K562 (cell line): ENCODE measurements at regions not wholly inside any gene's neighbourhood (a gene's known extent, or its start where the extent isn't known, plus 50 kb on each side); places are given as distances from the start of the nearest gene placed in this dataset.

Experiments
- ATAC-seq: fragments of 200-7000 bp; cut with Tn5 transposase; 3 replicates; pipeline ENCODE4 v1.9.1; 2020; ENCODE audit warnings: moderate library complexity
- BruUV-seq: library from RNA; stranded (reverse); fragments of 400-500 nt; replicated peaks from 2 replicates; lab custom pipeline; 2021; lab: Mats Ljungman, UMichigan
- CTCF ChIA-PET: fragments of 300-600 bp; formaldehyde crosslinking; extraction: SDS; loops from one replicate; lab custom pipeline; 2021; ENCODE audit warnings: low intra/inter-chr PET ratio; lab: Yijun Ruan, JAX
- POLR2A ChIA-PET: fragments of 300-600, 350-650 bp; sonication (Branson Sonifier 250); formaldehyde crosslinking; extraction: SDS; loops from one replicate; lab custom pipeline; 2021; ENCODE audit warnings: antibody characterized with exemption, inconsistent platforms; lab: Yijun Ruan, JAX
- DNase-seq, 4 experiments: peaks; one replicate each; pipeline versions ENCODE4 v3.0.0 to v3.0.0-alpha.2; 2011 to 2018; ENCODE audit warnings: low spot score in 3 of 4, mixed read lengths in 3 of 4; ENCODE audit errors: extremely low read depth in 1 of 4
- FAIRE-seq: peaks from 2 replicates; lab custom pipeline; 2011; peaks lifted over from hg19 to GRCh38; lab: Jason Lieb, UNC
- H2AFZ ChIP-seq: 2 replicates; pipeline ENCODE4 v1.6.0; 2011; ENCODE audit warnings: low read depth, low read length, control low read depth, inconsistent platforms
- H3K27ac ChIP-seq: fragments of 200-600 bp; 3 replicates; pipeline ENCODE4 v1.8.0; 2011; ENCODE audit warnings: low read depth, mild to moderate bottlenecking, control low read depth, inconsistent platforms, low read length, moderate library complexity, mixed read lengths; ENCODE audit errors: extremely low read depth
- H3K27me3 ChIP-seq, 2 experiments: fragments of 300-600 bp in 1 of 2; 2 replicates in 1 of 2; 3 replicates in 1 of 2; pipeline versions ENCODE4 v1.6.0 to v1.8.0; 2011; ENCODE audit warnings: inconsistent platforms in 2 of 2, low read length in 2 of 2, mild to moderate bottlenecking in 1 of 2, mixed read lengths in 1 of 2, moderate library complexity in 1 of 2; ENCODE audit not compliant: control insufficient read depth in 2 of 2, insufficient read depth in 2 of 2
- H3K36me3 ChIP-seq: fragments of 300-600 bp; 3 replicates; pipeline ENCODE4 v1.8.0; 2011; ENCODE audit warnings: mild to moderate bottlenecking, low read length, inconsistent platforms; ENCODE audit not compliant: control insufficient read depth, insufficient read depth
- H3K4me1 ChIP-seq, 2 experiments: fragments of 200-600 bp in 1 of 2; replicated peaks in 1 of 2; 2 replicates in 1 of 2; 3 replicates in 1 of 2; pipeline versions ENCODE4 v1.5.1 to v1.8.0; 2011; ENCODE audit warnings: inconsistent platforms in 2 of 2, low read length in 2 of 2, mild to moderate bottlenecking in 1 of 2, mixed read lengths in 1 of 2, moderate library complexity in 1 of 2; ENCODE audit not compliant: control insufficient read depth in 2 of 2, insufficient read depth in 2 of 2
- H3K4me2 ChIP-seq: 2 replicates; pipeline ENCODE4 v1.6.1; 2011; ENCODE audit warnings: low read length, control low read depth, inconsistent platforms, mixed read lengths; ENCODE audit not compliant: insufficient read depth
- H3K4me3 ChIP-seq: fragments of 200-600 bp; sonication (generic), shearing (Covaris generic); 2 replicates; pipeline ENCODE4 v1.5.1; 2016; ENCODE audit warnings: control low read depth, inconsistent platforms
- H3K79me2 ChIP-seq: fragments of 200-600 bp; 3 replicates; pipeline ENCODE4 v1.8.0; 2011; ENCODE audit warnings: low read length, inconsistent platforms; ENCODE audit not compliant: control insufficient read depth, insufficient read depth
- H3K9ac ChIP-seq, 2 experiments: 2 replicates each; pipeline versions ENCODE4 v1.6.0 to v1.6.1; 2011; ENCODE audit warnings: low read depth in 2 of 2, low read length in 2 of 2, control low read depth in 1 of 2, inconsistent platforms in 1 of 2, mild to moderate bottlenecking in 1 of 2, mixed read lengths in 1 of 2; ENCODE audit not compliant: insufficient read depth in 1 of 2
- H3K9me1 ChIP-seq: one replicate; pipeline ENCODE4 v1.6.0; 2011; ENCODE audit warnings: inconsistent platforms, mild to moderate bottlenecking, low read length, moderate library complexity; ENCODE audit not compliant: control insufficient read depth, insufficient read depth
- H3K9me3 ChIP-seq: replicated peaks from 2 replicates; pipeline ENCODE4 v1.5.1; 2011; ENCODE audit warnings: low read depth, low read length, inconsistent platforms; ENCODE audit not compliant: control insufficient read depth, insufficient read depth
- H4K20me1 ChIP-seq: replicated peaks from 2 replicates; pipeline ENCODE4 v1.6.1; 2011; ENCODE audit warnings: low read length, inconsistent platforms, mixed read lengths; ENCODE audit not compliant: control insufficient read depth, insufficient read depth
- FOXA1 ChIP-seq: fragments of 450-650 bp; IDR thresholded peaks from 2 replicates; pipeline ENCODE4 v1.6.1; 2016; ENCODE audit warnings: mild to moderate bottlenecking, borderline replicate concordance
- NR2C2 ChIP-seq, 2 experiments: fragments of 200-800 bp in 1 of 2; sonication (Bioruptor generic) in 1 of 2; sonication (generic) in 1 of 2; formaldehyde crosslinking in 1 of 2; IDR thresholded peaks; 2 replicates each; pipeline versions ENCODE4 v1.6.1 to v1.8.0; 2016 to 2022; ENCODE audit warnings: mild to moderate bottlenecking in 1 of 2, missing compliant biosample characterization in 1 of 2, missing genetic modification characterization in 1 of 2, missing genetic modification reagents in 1 of 2
- RB1 ChIP-seq: fragments of 450-650 bp; IDR thresholded peaks from 2 replicates; pipeline ENCODE4 v1.6.1; 2017; ENCODE audit warnings: low read depth, mild to moderate bottlenecking
- TOE1 ChIP-seq, 2 experiments: fragments of 450-650 bp in 1 of 2; sonication (generic) in 1 of 2; formaldehyde crosslinking in 1 of 2; IDR thresholded peaks; 2 replicates each; pipeline versions ENCODE4 v1.7.1 to v1.8.0; 2016 to 2022; ENCODE audit warnings: borderline replicate concordance in 2 of 2, mild to moderate bottlenecking in 2 of 2, antibody characterized with exemption in 1 of 2, inconsistent platforms in 1 of 2, low read depth in 1 of 2, missing genetic modification reagents in 1 of 2, moderate library complexity in 1 of 2
- YBX1 ChIP-seq: fragments of 450-650 bp; IDR thresholded peaks from 2 replicates; pipeline ENCODE4 v1.7.1; 2016; ENCODE audit warnings: mild to moderate bottlenecking
- ZNF232 ChIP-seq: sonication (generic); formaldehyde crosslinking; IDR thresholded peaks from 2 replicates; pipeline ENCODE4 v1.8.0; 2022; ENCODE audit warnings: mild to moderate bottlenecking, missing genetic modification reagents
- ZNF780A ChIP-seq: fragments of 250-450 bp; sonication (Bioruptor Pico); IDR thresholded peaks from 2 replicates; pipeline ENCODE4 v1.5.0; 2021; ENCODE audit warnings: mild to moderate bottlenecking
- WGBS: fragments of 100-300 bp; shearing (Covaris generic); methylation state at CpG from one replicate; pipeline ENCODE4 v1.1.6; 2016; ENCODE audit warnings: low coverage, mixed read lengths; ENCODE audit not compliant: insufficient coverage; ENCODE audit errors: missing lambda C conversion rate; 5-methylcytosine and 5-hydroxymethylcytosine counted together
- in situ Hi-C: fragments of 300-500 bp; cut with MboI; formaldehyde crosslinking; loops from 4 replicates; pipeline ENCODE4 v1.15.0; 2018; ENCODE audit warnings: inconsistent platforms, mixed read lengths
- intact Hi-C: fragments of 100-400 bp; cut with micrococcal nuclease; formaldehyde crosslinking; loops from 2 replicates; pipeline ENCODE4 v1.14.2; 2022
- TF ChIP-seq, protein P1 (sequence below): fragments of 250-450 bp; sonication (Bioruptor Pico); IDR thresholded peaks from 2 replicates; pipeline ENCODE4 v1.8.0; 2022; ENCODE audit warnings: moderate library complexity, mild to moderate bottlenecking, inconsistent platforms
- TF ChIP-seq, protein P2 (sequence below): fragments of 250-450 bp; sonication (Bioruptor Pico); IDR thresholded peaks from 2 replicates; pipeline ENCODE4 v1.5.0; 2021; ENCODE audit warnings: mild to moderate bottlenecking, borderline replicate concordance
- TF ChIP-seq, protein P3 (sequence below): IDR thresholded peaks from 3 replicates; pipeline ENCODE4 v1.6.1; 2011; ENCODE audit warnings: borderline replicate concordance, mild to moderate bottlenecking, moderate library complexity; ENCODE audit not compliant: insufficient read length; ENCODE audit errors: extremely low read depth
- TF ChIP-seq, protein P4 (sequence below): fragments of 250-450 bp; sonication (Bioruptor Pico); IDR thresholded peaks from 2 replicates; pipeline ENCODE4 v1.4.0; 2020; ENCODE audit warnings: mild to moderate bottlenecking, moderate library complexity

DNA sequence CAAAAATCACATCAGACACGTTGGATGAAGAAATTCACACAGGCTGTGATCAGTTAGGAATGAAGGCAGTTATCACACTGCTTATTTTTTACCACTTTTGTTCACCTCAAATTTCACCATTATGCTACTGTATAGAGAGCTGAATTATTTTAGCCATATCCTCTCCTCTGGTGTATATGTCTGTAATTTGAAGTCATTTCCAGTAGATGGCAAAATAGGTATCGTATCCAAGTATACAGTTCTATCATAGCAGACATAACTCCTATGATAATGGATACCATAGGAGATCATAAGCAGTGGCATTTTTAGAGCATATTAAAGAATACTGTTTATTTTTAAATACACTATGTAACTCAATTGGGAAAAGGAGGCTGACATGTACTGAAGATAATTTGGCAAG, 909.7 kb downstream of the DNAJB9 start:
- H2AFZ ChIP-seq: no peak overlapping the region
- BruUV-seq: no TSS peak
- ATAC-seq (no peak), DNase-seq (no peak), FAIRE-seq (no peak)
- no peaks in the 10 kb centered on the region for H3K9me1 ChIP-seq
- H3K4me3 ChIP-seq: no peak overlapping the region
- no peaks in the 10 kb centered on the region for H3K36me3 ChIP-seq
- H3K9ac ChIP-seq: no peak overlapping the region
- WGBS: 0% methylated on average over 2 of the region's 2 CpGs
- no peaks in the 10 kb centered on the region for H3K4me1 ChIP-seq
- no peaks in the 10 kb centered on the region for H4K20me1 ChIP-seq
- no peaks in the 10 kb centered on the region for H3K79me2 ChIP-seq
- H3K27ac ChIP-seq: no peak overlapping the region
- no peak overlapping the region for H3K4me2 ChIP-seq
- in situ Hi-C loops: no loop called here
- POLR2A ChIA-PET: no interaction called here
- intact Hi-C loops: no loop called here
- no peaks in the 10 kb centered on the region; the same call in 1 of the 2 replicates for H3K9me3 ChIP-seq
- CTCF ChIA-PET: no interaction called here
- no peaks in the 10 kb centered on the region for H3K27me3 ChIP-seq
- TF ChIP-seq ZNF232 (CRISPR knock-in tag) (no peak), TOE1 (IDR thresholded peaks at IDR 0.05; ENCODE audit: borderline replicate concordance) (no peak), TOE1 (CRISPR knock-in tag; IDR thresholded peaks at IDR 0.05; ENCODE audit: borderline replicate concordance, low read depth) (no peak), FOXA1 (no peak), YBX1 (no peak), NR2C2 (CRISPR knock-in tag; IDR thresholded peaks at IDR 0.05) (no peak), NR2C2 (tag; IDR thresholded peaks at IDR 0.05) (no peak), RB1 (no peak), ZNF780A (no peak)
- TF ChIP-seq, protein P1, sequence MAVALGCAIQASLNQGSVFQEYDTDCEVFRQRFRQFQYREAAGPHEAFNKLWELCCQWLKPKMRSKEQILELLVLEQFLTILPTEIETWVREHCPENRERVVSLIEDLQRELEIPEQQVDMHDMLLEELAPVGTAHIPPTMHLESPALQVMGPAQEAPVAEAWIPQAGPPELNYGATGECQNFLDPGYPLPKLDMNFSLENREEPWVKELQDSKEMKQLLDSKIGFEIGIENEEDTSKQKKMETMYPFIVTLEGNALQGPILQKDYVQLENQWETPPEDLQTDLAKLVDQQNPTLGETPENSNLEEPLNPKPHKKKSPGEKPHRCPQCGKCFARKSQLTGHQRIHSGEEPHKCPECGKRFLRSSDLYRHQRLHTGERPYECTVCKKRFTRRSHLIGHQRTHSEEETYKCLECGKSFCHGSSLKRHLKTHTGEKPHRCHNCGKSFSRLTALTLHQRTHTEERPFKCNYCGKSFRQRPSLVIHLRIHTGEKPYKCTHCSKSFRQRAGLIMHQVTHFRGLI: no peak
- TF ChIP-seq, protein P2, sequence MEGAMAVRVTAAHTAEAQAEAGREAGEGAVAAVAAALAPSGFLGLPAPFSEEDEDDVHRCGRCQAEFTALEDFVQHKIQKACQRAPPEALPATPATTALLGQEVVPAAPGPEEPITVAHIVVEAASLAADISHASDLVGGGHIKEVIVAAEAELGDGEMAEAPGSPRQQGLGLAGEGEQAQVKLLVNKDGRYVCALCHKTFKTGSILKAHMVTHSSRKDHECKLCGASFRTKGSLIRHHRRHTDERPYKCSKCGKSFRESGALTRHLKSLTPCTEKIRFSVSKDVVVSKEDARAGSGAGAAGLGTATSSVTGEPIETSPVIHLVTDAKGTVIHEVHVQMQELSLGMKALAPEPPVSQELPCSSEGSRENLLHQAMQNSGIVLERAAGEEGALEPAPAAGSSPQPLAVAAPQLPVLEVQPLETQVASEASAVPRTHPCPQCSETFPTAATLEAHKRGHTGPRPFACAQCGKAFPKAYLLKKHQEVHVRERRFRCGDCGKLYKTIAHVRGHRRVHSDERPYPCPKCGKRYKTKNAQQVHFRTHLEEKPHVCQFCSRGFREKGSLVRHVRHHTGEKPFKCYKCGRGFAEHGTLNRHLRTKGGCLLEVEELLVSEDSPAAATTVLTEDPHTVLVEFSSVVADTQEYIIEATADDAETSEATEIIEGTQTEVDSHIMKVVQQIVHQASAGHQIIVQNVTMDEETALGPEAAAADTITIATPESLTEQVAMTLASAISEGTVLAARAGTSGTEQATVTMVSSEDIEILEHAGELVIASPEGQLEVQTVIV: no peak
- TF ChIP-seq, protein P3, sequence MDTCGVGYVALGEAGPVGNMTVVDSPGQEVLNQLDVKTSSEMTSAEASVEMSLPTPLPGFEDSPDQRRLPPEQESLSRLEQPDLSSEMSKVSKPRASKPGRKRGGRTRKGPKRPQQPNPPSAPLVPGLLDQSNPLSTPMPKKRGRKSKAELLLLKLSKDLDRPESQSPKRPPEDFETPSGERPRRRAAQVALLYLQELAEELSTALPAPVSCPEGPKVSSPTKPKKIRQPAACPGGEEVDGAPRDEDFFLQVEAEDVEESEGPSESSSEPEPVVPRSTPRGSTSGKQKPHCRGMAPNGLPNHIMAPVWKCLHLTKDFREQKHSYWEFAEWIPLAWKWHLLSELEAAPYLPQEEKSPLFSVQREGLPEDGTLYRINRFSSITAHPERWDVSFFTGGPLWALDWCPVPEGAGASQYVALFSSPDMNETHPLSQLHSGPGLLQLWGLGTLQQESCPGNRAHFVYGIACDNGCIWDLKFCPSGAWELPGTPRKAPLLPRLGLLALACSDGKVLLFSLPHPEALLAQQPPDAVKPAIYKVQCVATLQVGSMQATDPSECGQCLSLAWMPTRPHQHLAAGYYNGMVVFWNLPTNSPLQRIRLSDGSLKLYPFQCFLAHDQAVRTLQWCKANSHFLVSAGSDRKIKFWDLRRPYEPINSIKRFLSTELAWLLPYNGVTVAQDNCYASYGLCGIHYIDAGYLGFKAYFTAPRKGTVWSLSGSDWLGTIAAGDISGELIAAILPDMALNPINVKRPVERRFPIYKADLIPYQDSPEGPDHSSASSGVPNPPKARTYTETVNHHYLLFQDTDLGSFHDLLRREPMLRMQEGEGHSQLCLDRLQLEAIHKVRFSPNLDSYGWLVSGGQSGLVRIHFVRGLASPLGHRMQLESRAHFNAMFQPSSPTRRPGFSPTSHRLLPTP: no peak
- TF ChIP-seq, protein P4, sequence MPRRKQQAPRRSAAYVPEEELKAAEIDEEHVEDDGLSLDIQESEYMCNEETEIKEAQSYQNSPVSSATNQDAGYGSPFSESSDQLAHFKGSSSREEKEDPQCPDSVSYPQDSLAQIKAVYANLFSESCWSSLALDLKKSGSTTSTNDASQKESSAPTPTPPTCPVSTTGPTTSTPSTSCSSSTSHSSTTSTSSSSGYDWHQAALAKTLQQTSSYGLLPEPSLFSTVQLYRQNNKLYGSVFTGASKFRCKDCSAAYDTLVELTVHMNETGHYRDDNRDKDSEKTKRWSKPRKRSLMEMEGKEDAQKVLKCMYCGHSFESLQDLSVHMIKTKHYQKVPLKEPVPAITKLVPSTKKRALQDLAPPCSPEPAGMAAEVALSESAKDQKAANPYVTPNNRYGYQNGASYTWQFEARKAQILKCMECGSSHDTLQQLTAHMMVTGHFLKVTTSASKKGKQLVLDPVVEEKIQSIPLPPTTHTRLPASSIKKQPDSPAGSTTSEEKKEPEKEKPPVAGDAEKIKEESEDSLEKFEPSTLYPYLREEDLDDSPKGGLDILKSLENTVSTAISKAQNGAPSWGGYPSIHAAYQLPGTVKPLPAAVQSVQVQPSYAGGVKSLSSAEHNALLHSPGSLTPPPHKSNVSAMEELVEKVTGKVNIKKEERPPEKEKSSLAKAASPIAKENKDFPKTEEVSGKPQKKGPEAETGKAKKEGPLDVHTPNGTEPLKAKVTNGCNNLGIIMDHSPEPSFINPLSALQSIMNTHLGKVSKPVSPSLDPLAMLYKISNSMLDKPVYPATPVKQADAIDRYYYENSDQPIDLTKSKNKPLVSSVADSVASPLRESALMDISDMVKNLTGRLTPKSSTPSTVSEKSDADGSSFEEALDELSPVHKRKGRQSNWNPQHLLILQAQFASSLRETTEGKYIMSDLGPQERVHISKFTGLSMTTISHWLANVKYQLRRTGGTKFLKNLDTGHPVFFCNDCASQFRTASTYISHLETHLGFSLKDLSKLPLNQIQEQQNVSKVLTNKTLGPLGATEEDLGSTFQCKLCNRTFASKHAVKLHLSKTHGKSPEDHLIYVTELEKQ: no peak
